Right atrium auricular region (tissue), 2 donors: ENCODE measurements at regions not wholly inside any gene's neighbourhood (a gene's known extent, or its start where the extent isn't known, plus 50 kb on each side); places are given as distances from the start of the nearest gene placed in this dataset.

Experiments
- DNase-seq: peaks from one replicate; pipeline ENCODE4 v3.0.0-alpha.2; 2019; ENCODE audit warnings: low spot score
- H3K27ac ChIP-seq, 2 donors: fragments of 200-600 bp; sonication (generic); 1 replicate in 1 of 2; 2 replicates in 1 of 2; pipeline ENCODE4 v1.5.1; 2016 to 2019
- H3K27me3 ChIP-seq, 2 donors: fragments of 200-600 bp; sonication (generic); one replicate each; pipeline versions ENCODE4 v1.5.1 to v1.6.0; 2017 to 2019
- H3K36me3 ChIP-seq: fragments of 200-600 bp; sonication (generic); one replicate; pipeline ENCODE4 v1.5.1; 2016
- H3K4me1 ChIP-seq, 2 donors: fragments of 200-600 bp; sonication (generic); one replicate each; pipeline versions ENCODE4 v1.5.1 to v1.6.0; 2017 to 2019
- H3K4me3 ChIP-seq, 2 donors: fragments of 200-600 bp; sonication (generic); 1 replicate in 1 of 2; 2 replicates in 1 of 2; pipeline ENCODE4 v1.5.1; 2017 to 2019; ENCODE audit warnings: mild to moderate bottlenecking in 1 of 2, moderate library complexity in 1 of 2
- H3K9me3 ChIP-seq, 2 donors: fragments of 200-600 bp; sonication (generic); one replicate each; pipeline ENCODE4 v1.5.1; 2019
- CTCF ChIP-seq, 2 donors: fragments of 200-600 bp; sonication (generic); IDR thresholded peaks; one replicate each; pipeline ENCODE4 v1.5.1; 2019; ENCODE audit warnings: antibody characterized with exemption in 2 of 2

GRCh38 chr5:118156181-118156580 is 832.2 kb downstream of the DTWD2 start:
- no peak for TF ChIP-seq CTCF (IDR thresholded peaks at IDR 0.05)
- H3K4me3 ChIP-seq = no peak overlapping the region

GRCh38 chr5:118146824-118147223 is 841.5 kb downstream of the DTWD2 start:
- Histone ChIP-seq H3K4me3 (no peak overlapping the region), H3K9me3 (no peaks in the 10 kb centered on the region), H3K4me1 (no peaks in the 10 kb centered on the region), H3K36me3 (no peaks in the 10 kb centered on the region), H3K27ac (no peak overlapping the region), H3K27me3 (no peaks in the 10 kb centered on the region)
- TF ChIP-seq CTCF (IDR thresholded peaks at IDR 0.05) = no peak
- DNase-seq = no peak

More at GRCh38 chr5:118156181-118156580, 832.2 kb downstream of the DTWD2 start:
- no peaks in the 10 kb centered on the region for H3K27me3 ChIP-seq
- no peak for DNase-seq
- H3K36me3 ChIP-seq = no peaks in the 10 kb centered on the region
- no peaks in the 10 kb centered on the region for H3K4me1 ChIP-seq
- no peaks in the 10 kb centered on the region for H3K9me3 ChIP-seq
- no peak overlapping the region for H3K27ac ChIP-seq

- H3K36me3 ChIP-seq = no peaks in the 10 kb centered on the region
- H3K27me3 ChIP-seq = no peaks in the 10 kb centered on the region
- DNase-seq = no peak
- no peaks in the 10 kb centered on the region for H3K9me3 ChIP-seq
- no peak overlapping the region for H3K4me3 ChIP-seq
- H3K4me1 ChIP-seq = no peaks in the 10 kb centered on the region
- no peak for TF ChIP-seq CTCF (IDR thresholded peaks at IDR 0.05)
- H3K27ac ChIP-seq = no peak overlapping the region
These were observed 843.8 kb downstream of the DTWD2 start for GRCh38 chr5:118144540-118144939.

- DNase-seq = no peak
- no peak for TF ChIP-seq CTCF (IDR thresholded peaks at IDR 0.05)
- Histone ChIP-seq H3K4me3 (no peak overlapping the region), H3K27ac (no peak overlapping the region), H3K9me3 (no peaks in the 10 kb centered on the region), H3K4me1 (no peaks in the 10 kb centered on the region), H3K27me3 (no peaks in the 10 kb centered on the region), H3K36me3 (no peaks in the 10 kb centered on the region)
These were observed 849.0 kb downstream of the DTWD2 start for GRCh38 chr5:118139361-118139760.

- no peak for TF ChIP-seq CTCF (IDR thresholded peaks at IDR 0.05)
These were observed 862.2 kb downstream of the DTWD2 start for GRCh38 chr5:118126159-118126558.

GRCh38 chr5:118125687-118126086 is 862.7 kb downstream of the DTWD2 start:
- H3K36me3 ChIP-seq = no peaks in the 10 kb centered on the region
- H3K4me1 ChIP-seq = no peaks in the 10 kb centered on the region
- TF ChIP-seq CTCF (IDR thresholded peaks at IDR 0.05) = no peak
- H3K4me3 ChIP-seq = no peak overlapping the region
- H3K27me3 ChIP-seq = no peaks in the 10 kb centered on the region
- no peak overlapping the region for H3K27ac ChIP-seq
- no peaks in the 10 kb centered on the region for H3K9me3 ChIP-seq
- no peak for DNase-seq

More at GRCh38 chr5:118126159-118126558, 862.2 kb downstream of the DTWD2 start:
- no peaks in the 10 kb centered on the region for H3K4me1 ChIP-seq
- H3K27ac ChIP-seq = no peak overlapping the region
- H3K4me3 ChIP-seq = no peak overlapping the region
- no peaks in the 10 kb centered on the region for H3K9me3 ChIP-seq
- no peaks in the 10 kb centered on the region for H3K27me3 ChIP-seq
- no peaks in the 10 kb centered on the region for H3K36me3 ChIP-seq
- DNase-seq = no peak
